PC-9 (cell line): ENCODE measurements at regions not wholly inside any gene's neighbourhood (a gene's known extent, or its start where the extent isn't known, plus 50 kb on each side); places are given as distances from the start of the nearest gene placed in this dataset.

Experiments
- BruUV-seq: library from RNA; stranded (reverse); fragments of 400-500 nt; replicated peaks from 2 replicates; lab custom pipeline; 2021; lab: Mats Ljungman, UMichigan
- CTCF ChIA-PET: fragments of 300-600 bp; sonication (Branson Sonifier 250); formaldehyde crosslinking; loops from one replicate; lab custom pipeline; 2022; ENCODE audit warnings: antibody characterized with exemption; lab: Charles Lee
- POLR2A ChIA-PET: fragments of 300-600 bp; sonication (Branson Sonifier 250); formaldehyde crosslinking; loops from one replicate; lab custom pipeline; 2022; ENCODE audit warnings: antibody characterized with exemption; ENCODE audit not compliant: unreplicated experiment; lab: Charles Lee
- DNase-seq, 2 experiments: peaks; one replicate each; pipeline versions ENCODE4 v3.0.0 to v3.0.0-alpha.2; 2015 to 2022; ENCODE audit warnings: mixed read lengths in 1 of 2
- H2AFZ ChIP-seq: fragments of 200-600 bp; sonication (generic); 2 replicates; pipeline ENCODE4 v1.8.1; 2017; ENCODE audit warnings: antibody characterized with exemption
- H3F3A ChIP-seq: fragments of 200-600 bp; sonication (generic); 2 replicates; pipeline ENCODE4 v1.8.1; 2017; ENCODE audit warnings: antibody characterized with exemption, mild to moderate bottlenecking, low read depth; ENCODE audit not compliant: insufficient read depth
- H3K27ac ChIP-seq: fragments of 200-600 bp; sonication (generic); 2 replicates; pipeline ENCODE4 v1.6.1; 2016; ENCODE audit warnings: mixed run types
- H3K27me3 ChIP-seq: fragments of 200-600 bp; sonication (generic); 2 replicates; pipeline ENCODE4 v1.6.1; 2016; ENCODE audit warnings: low read depth, mixed run types; ENCODE audit not compliant: insufficient read depth
- H3K36me3 ChIP-seq: fragments of 200-600 bp; sonication (generic); 2 replicates; pipeline ENCODE4 v1.6.1; 2016; ENCODE audit warnings: low read depth, mixed run types
- H3K4me1 ChIP-seq: fragments of 200-600 bp; sonication (generic); replicated peaks from 2 replicates; pipeline ENCODE4 v1.6.1; 2016; ENCODE audit warnings: mixed run types; ENCODE audit not compliant: insufficient read depth
- H3K4me2 ChIP-seq: fragments of 200-600 bp; sonication (generic); 2 replicates; pipeline ENCODE4 v1.6.1; 2017; ENCODE audit warnings: mixed run types
- H3K4me3 ChIP-seq: fragments of 200-600 bp; sonication (generic); 2 replicates; pipeline ENCODE4 v1.6.1; 2016; ENCODE audit warnings: mixed run types
- H3K79me2 ChIP-seq: fragments of 200-600 bp; sonication (generic); 2 replicates; pipeline ENCODE4 v1.6.1; 2017; ENCODE audit warnings: low read depth, mixed run types
- H3K9me2 ChIP-seq: fragments of 200-600 bp; sonication (generic); 2 replicates; pipeline ENCODE4 v1.8.1; 2017; ENCODE audit warnings: mild to moderate bottlenecking; ENCODE audit not compliant: insufficient read depth
- H3K9me3 ChIP-seq: fragments of 200-600 bp; sonication (generic); 2 replicates; pipeline ENCODE4 v1.8.1; 2016; ENCODE audit warnings: low read depth; ENCODE audit not compliant: insufficient read depth
- H4K20me1 ChIP-seq: fragments of 200-600 bp; sonication (generic); 2 replicates; pipeline ENCODE4 v1.8.1; 2017; ENCODE audit not compliant: insufficient read depth
- CTCF ChIP-seq: fragments of 200-600 bp; sonication (generic); conservative IDR thresholded peaks from 2 replicates; pipeline ENCODE4 v1.6.1; 2017; ENCODE audit warnings: mixed run types, antibody characterized with exemption, mild to moderate bottlenecking, moderate library complexity
- EZH2 ChIP-seq: fragments of 200-600 bp; sonication (generic); IDR thresholded peaks from 2 replicates; pipeline ENCODE4 v1.8.0; 2017; ENCODE audit warnings: antibody characterized with exemption, low read depth
- intact Hi-C: fragments of 100-400 bp; cut with micrococcal nuclease; formaldehyde crosslinking; loops from one replicate; pipeline ENCODE4 v1.10.0; 2022; ENCODE audit not compliant: unreplicated experiment

DNA sequence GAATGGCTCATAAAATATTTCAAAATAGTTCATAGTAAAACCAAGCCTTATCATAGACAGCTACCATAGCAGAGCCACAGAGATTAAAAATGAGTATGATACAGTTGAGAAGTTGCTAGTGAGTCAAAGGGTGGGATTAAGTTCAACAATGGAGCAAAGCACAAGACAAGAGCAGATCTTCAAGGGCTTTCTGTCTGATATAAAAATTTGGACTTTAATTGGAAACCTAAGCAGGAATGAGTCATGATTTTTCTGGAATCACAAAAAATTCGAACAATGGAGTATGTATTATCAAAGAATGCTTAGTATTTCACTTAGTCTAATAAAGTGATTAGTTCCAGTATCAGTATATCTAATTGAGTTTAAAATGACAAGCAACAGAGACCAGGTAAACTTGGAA lies 487.3 kb upstream of the NETO1 start:
- H3K79me2 ChIP-seq = no peaks in the 10 kb centered on the region
- H3K9me3 ChIP-seq = peaks cover 2% of the 10 kb centered on the region; the same call in 1 of the 2 replicates
- H4K20me1 ChIP-seq = no peaks in the 10 kb centered on the region
- H3K27me3 ChIP-seq = no peaks in the 10 kb centered on the region
- 0 out of 2 replicates have a peak, but pooled peaks cover 4% of the 10 kb centered on the region for H3K9me2 ChIP-seq
- BruUV-seq = no TSS peak
- ChIA-PET CTCF (no interaction called here), POLR2A (no interaction called here)
- H3K4me1 ChIP-seq = no peaks in the 10 kb centered on the region
- DNase-seq = no peak
- H3K36me3 ChIP-seq = no peaks in the 10 kb centered on the region
- no peaks in the 10 kb centered on the region for H3F3A ChIP-seq
- TF ChIP-seq EZH2 (no peak), CTCF (no peak)
- intact Hi-C loops = no loop called here
- no peak overlapping the region for H3K4me2 ChIP-seq
- no peak overlapping the region for H3K27ac ChIP-seq
- H3K4me3 ChIP-seq = no peak overlapping the region
- H2AFZ ChIP-seq = no peak overlapping the region

- Histone ChIP-seq H3K9me2 (0 out of 2 replicates have a peak, but pooled peaks cover 4% of the 10 kb centered on the region), H4K20me1 (no peaks in the 10 kb centered on the region), H3F3A (no peaks in the 10 kb centered on the region), H3K4me3 (no peak overlapping the region), H3K36me3 (no peaks in the 10 kb centered on the region), H3K4me2 (no peak overlapping the region), H2AFZ (peak overlapping the region; percentile 28; the same call in 1 of the 2 replicates), H3K9me3 (peaks cover 3% of the 10 kb centered on the region; the same call in 1 of the 2 replicates), H3K79me2 (no peaks in the 10 kb centered on the region), H3K27ac (no peak overlapping the region), H3K4me1 (no peaks in the 10 kb centered on the region), H3K27me3 (no peaks in the 10 kb centered on the region)
- DNase-seq = no peak
- POLR2A ChIA-PET = no interaction called here
- no TSS peak for BruUV-seq
- intact Hi-C loops = no loop called here
- TF ChIP-seq CTCF (no peak), EZH2 (no peak)
- CTCF ChIA-PET = no interaction called here
Observed at GRCh38 chr18:73352546-73352945, 484.8 kb upstream of the NETO1 start.

GRCh38 chr18:73340135-73340977 lies 472.6 kb upstream of the NETO1 start:
- H3K27ac ChIP-seq = peak overlapping the region; percentile 82

More at GRCh38 chr18:73340135-73340977, 472.6 kb upstream of the NETO1 start:
- H3K4me2 ChIP-seq = peak overlapping the region; percentile 81
- H3K27me3 ChIP-seq = no peaks in the 10 kb centered on the region
- no peaks in the 10 kb centered on the region for H3K36me3 ChIP-seq
- peaks cover 6% of the 10 kb centered on the region; the same call in 1 of the 2 replicates for H3K9me3 ChIP-seq
- H3K9me2 ChIP-seq = no peaks in the 10 kb centered on the region; the same call in 1 of the 2 replicates
- H2AFZ ChIP-seq = peak overlapping the region; percentile 76
- intact Hi-C loops = no loop called here
- peak; percentile 4 to 93 for DNase-seq
- TF ChIP-seq EZH2 (no peak), CTCF (no peak)
- ChIA-PET CTCF (no interaction called here), POLR2A (no interaction called here)
- no peaks in the 10 kb centered on the region for H3K79me2 ChIP-seq
- H3K4me3 ChIP-seq = peak overlapping the region; percentile 51
- H4K20me1 ChIP-seq = no peaks in the 10 kb centered on the region
- H3F3A ChIP-seq = peaks cover 15% of the 10 kb centered on the region
- BruUV-seq = no TSS peak
- peaks cover 30% of the 10 kb centered on the region for H3K4me1 ChIP-seq
